ENCODE measurements at regions not wholly inside any gene's neighbourhood (a gene's known extent, or its start where the extent isn't known, plus 50 kb on each side); places are given as distances from the start of the nearest gene placed in this dataset.

DNA sequence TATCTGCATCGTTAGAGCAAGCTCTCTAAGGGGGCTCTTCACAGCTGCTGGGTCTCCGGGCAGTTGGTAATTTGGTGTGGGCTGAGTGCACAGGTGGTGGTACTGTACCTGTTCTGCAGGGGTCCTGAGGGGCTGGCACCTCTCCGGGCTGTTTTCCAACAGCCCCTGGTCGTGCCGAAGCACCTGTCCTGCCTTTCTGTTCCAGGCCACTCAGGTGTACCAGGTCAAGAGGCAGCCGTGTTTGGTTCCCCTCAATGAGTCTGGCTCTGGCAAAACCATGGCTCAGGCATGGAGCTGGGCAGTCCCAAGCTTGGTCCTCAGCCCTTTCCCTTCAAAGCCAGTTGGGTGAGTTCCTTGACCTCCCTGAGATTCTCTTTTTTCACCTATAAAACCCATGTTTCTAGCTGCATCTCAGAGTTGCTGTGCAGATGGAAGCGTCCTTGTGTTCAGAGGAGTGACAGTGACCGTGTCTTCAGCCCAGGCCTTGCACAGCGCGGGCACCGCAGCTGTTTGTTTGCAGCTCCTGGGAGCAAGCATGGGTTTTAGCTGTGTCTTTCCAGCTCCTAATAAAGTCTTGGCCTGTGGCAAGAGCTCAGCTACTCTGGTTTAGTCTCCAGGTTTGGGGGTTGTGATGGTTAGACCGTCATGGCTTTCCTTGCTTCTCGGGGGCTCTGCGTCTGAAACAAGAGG lies 110.9 kb downstream of the GLI2 start:
- TF ChIP-seq, protein P1, sequence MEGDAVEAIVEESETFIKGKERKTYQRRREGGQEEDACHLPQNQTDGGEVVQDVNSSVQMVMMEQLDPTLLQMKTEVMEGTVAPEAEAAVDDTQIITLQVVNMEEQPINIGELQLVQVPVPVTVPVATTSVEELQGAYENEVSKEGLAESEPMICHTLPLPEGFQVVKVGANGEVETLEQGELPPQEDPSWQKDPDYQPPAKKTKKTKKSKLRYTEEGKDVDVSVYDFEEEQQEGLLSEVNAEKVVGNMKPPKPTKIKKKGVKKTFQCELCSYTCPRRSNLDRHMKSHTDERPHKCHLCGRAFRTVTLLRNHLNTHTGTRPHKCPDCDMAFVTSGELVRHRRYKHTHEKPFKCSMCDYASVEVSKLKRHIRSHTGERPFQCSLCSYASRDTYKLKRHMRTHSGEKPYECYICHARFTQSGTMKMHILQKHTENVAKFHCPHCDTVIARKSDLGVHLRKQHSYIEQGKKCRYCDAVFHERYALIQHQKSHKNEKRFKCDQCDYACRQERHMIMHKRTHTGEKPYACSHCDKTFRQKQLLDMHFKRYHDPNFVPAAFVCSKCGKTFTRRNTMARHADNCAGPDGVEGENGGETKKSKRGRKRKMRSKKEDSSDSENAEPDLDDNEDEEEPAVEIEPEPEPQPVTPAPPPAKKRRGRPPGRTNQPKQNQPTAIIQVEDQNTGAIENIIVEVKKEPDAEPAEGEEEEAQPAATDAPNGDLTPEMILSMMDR (IDR thresholded peaks at IDR 0.05): no peak
- TF ChIP-seq EP300 (IDR thresholded peaks at IDR 0.05): no peak
